Lung (tissue), 11 donors: ENCODE measurements at regions not wholly inside any gene's neighbourhood (a gene's known extent, or its start where the extent isn't known, plus 50 kb on each side); places are given as distances from the start of the nearest gene placed in this dataset.

ENCODE experiments used
- ATAC-seq: fragments of 200-7000 bp; cut with Tn5 transposase; one replicate; pipeline ENCODE4 v1.9.1; 2020; ENCODE audit warnings: moderate number of reproducible peaks; ENCODE audit not compliant: insufficient read depth, low FRiP score
- DNase-seq, 3 donors: peaks; one replicate each; pipeline ENCODE4 v3.0.0-alpha.2; 2013 to 2017
- H3K27ac ChIP-seq, 2 donors: one replicate each; pipeline ENCODE4 v1.5.1; 2013; ENCODE audit warnings: mild to moderate bottlenecking in 2 of 2, moderate library complexity in 2 of 2, control low read depth in 1 of 2, inconsistent platforms in 1 of 2, low read depth in 1 of 2, low read length in 1 of 2
- H3K27me3 ChIP-seq, 3 donors: one replicate each; pipeline ENCODE4 v1.5.1; 2013; ENCODE audit warnings: low read length in 2 of 3; ENCODE audit not compliant: control insufficient read depth in 3 of 3, insufficient read depth in 3 of 3
- H3K36me3 ChIP-seq, 4 donors: one replicate each; pipeline ENCODE4 v1.5.1; 2013; ENCODE audit warnings: low read length in 4 of 4, mild to moderate bottlenecking in 1 of 4, moderate library complexity in 1 of 4; ENCODE audit not compliant: control insufficient read depth in 4 of 4, insufficient read depth in 4 of 4
- H3K4me1 ChIP-seq, 5 donors: one replicate each; pipeline ENCODE4 v1.5.1; 2013; ENCODE audit warnings: low read length in 5 of 5, mild to moderate bottlenecking in 2 of 5, moderate library complexity in 1 of 5; ENCODE audit not compliant: control insufficient read depth in 5 of 5, insufficient read depth in 5 of 5
- H3K4me3 ChIP-seq: one replicate; pipeline ENCODE4 v1.5.1; 2013; ENCODE audit warnings: mild to moderate bottlenecking, control low read depth, moderate library complexity
- H3K9ac ChIP-seq, 2 donors: one replicate each; pipeline ENCODE4 v1.5.1; 2013; ENCODE audit warnings: low read length in 2 of 2, control low read depth in 1 of 2; ENCODE audit not compliant: insufficient read depth in 1 of 2
- H3K9me3 ChIP-seq, 4 donors: one replicate each; pipeline ENCODE4 v1.5.1; 2013; ENCODE audit warnings: low read length in 3 of 4, mild to moderate bottlenecking in 1 of 4, moderate library complexity in 1 of 4; ENCODE audit not compliant: control insufficient read depth in 4 of 4, insufficient read depth in 3 of 4
- WGBS, 2 donors: extraction: QIAGEN DNeasy Blood & Tissue Kit; methylation state at CpG; one replicate each; pipeline ENCODE4 v1.1.7; 2013; 5-methylcytosine and 5-hydroxymethylcytosine counted together
- TF ChIP-seq, protein P1 (sequence below): IDR thresholded peaks from 2 replicates; pipeline ENCODE4 v1.5.1; 2012; ENCODE audit warnings: mild to moderate bottlenecking; ENCODE audit errors: control extremely low read depth, extremely low read depth
- donor health status: control.
- donor health status: control.
- donor health status: Bipolar disorder and iron deficiency.
- donor health status: healthy.
- donor health status: DM: yes; HTN: yes; CAD: no.

DNA sequence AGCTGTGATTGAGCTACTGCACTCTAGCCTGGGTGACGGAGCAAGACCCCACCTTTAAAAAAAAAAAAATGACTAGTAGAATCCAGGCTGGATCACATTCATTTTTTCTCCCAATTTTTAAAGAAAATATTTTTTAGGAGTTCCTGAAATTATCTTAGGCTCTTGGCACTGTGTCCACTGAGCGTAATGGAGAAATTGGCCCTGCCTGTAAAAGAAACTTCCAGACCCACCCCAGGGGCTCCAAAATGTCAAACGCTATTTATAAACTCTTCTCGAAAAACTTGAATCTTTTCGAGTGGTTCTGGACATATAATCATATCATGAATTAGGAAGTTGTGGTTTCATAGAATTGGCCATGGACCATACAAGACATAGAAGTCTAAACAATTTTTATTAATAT is 300.2 kb upstream of the RGMA start:
- TF ChIP-seq, protein P1, sequence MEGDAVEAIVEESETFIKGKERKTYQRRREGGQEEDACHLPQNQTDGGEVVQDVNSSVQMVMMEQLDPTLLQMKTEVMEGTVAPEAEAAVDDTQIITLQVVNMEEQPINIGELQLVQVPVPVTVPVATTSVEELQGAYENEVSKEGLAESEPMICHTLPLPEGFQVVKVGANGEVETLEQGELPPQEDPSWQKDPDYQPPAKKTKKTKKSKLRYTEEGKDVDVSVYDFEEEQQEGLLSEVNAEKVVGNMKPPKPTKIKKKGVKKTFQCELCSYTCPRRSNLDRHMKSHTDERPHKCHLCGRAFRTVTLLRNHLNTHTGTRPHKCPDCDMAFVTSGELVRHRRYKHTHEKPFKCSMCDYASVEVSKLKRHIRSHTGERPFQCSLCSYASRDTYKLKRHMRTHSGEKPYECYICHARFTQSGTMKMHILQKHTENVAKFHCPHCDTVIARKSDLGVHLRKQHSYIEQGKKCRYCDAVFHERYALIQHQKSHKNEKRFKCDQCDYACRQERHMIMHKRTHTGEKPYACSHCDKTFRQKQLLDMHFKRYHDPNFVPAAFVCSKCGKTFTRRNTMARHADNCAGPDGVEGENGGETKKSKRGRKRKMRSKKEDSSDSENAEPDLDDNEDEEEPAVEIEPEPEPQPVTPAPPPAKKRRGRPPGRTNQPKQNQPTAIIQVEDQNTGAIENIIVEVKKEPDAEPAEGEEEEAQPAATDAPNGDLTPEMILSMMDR, result no peak
- 67 to 72% methylated on average over 5 of the region's 5 CpGs for WGBS, 2 donors
- ATAC-seq (no peak), DNase-seq (no peak)
- H3K9me3 ChIP-seq, result no peaks in the 10 kb centered on the region
- H3K9ac ChIP-seq, result no peak overlapping the region
- no peaks in the 10 kb centered on the region for H3K4me1 ChIP-seq
- H3K27ac ChIP-seq, result no peak overlapping the region
- H3K4me3 ChIP-seq, result no peak overlapping the region
- H3K36me3 ChIP-seq, result no peaks in the 10 kb centered on the region
- no peaks in the 10 kb centered on the region for H3K27me3 ChIP-seq

DNA sequence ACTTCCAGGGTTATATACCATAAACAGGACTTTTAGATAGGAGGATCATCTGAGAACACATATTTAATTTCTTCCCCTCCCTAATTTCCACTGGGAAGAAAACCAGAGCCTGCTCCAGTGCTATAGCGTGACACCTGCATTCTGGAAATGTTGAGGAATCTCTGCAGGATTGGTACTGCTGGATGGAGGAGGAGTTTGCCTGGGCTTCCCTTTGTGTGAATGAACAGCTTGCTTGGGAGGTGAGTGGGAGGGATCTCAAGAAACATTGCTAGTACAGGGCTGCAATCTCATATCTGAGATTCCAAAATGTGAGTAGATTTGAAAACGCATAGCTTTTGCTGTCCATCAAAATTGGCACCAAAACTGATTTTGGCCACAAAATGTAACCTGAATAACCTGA is 295.9 kb upstream of the RGMA start:
- Histone ChIP-seq H3K4me3 (no peak overlapping the region), H3K27me3 (no peaks in the 10 kb centered on the region), H3K4me1 (peaks cover 0 to 6% (median 0%) of the 10 kb centered on the region in 5 donors), H3K9me3 (no peaks in the 10 kb centered on the region), H3K27ac (no peak overlapping the region), H3K36me3 (no peaks in the 10 kb centered on the region), H3K9ac (no peak overlapping the region)
- ATAC-seq, result no peak
- whole genome bisulfite sequencing, 2 donors, result 84 to 96% methylated on average over 2 of the region's 2 CpGs
- DNase-seq, result no peak
- TF ChIP-seq, protein P1, result no peak

DNA sequence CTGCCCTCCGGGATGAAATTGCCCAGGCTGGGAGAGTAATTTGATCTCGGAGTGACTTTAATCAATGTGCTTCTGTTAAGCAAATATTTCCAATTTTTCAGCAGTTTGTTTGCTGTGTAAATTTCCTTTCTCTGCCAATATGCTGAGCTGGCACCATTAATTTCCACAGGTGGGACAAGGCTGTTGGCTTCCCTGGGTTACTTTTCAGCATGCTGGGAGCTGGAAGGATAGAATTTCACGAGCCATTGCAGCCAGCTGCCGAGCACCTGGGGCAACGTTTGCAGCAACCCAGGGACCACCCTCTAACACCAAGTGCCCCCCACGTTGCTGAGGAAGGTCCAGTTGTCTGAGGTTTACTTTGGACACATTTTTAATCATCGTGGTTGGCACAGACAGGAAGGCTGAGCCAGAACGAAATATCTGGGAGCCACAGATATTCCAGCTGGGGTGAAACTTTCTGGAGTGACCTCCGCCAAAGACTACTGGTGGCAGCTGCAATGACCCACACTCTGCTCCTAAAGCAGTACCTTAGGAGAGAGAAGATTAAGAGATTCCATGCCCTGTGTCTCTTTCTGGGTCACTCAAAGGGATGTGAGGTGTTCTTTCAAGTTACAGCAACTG is 293.3 kb upstream of the RGMA start:
- H3K36me3 ChIP-seq, result no peaks in the 10 kb centered on the region
- TF ChIP-seq, protein P1, result no peak
- H3K4me3 ChIP-seq, result no peak overlapping the region
- no peak for ATAC-seq
- no peaks in the 10 kb centered on the region for H3K9me3 ChIP-seq
- peaks cover 0 to 6% (median 0%) of the 10 kb centered on the region in 5 donors for H3K4me1 ChIP-seq
- no peak overlapping the region for H3K27ac ChIP-seq
- peak in 1 of 3 donors; percentile 6 for DNase-seq
- 41 to 54% methylated on average over 9 of the region's 9 CpGs for WGBS, 2 donors
- no peak overlapping the region for H3K9ac ChIP-seq
- no peaks in the 10 kb centered on the region for H3K27me3 ChIP-seq

DNA sequence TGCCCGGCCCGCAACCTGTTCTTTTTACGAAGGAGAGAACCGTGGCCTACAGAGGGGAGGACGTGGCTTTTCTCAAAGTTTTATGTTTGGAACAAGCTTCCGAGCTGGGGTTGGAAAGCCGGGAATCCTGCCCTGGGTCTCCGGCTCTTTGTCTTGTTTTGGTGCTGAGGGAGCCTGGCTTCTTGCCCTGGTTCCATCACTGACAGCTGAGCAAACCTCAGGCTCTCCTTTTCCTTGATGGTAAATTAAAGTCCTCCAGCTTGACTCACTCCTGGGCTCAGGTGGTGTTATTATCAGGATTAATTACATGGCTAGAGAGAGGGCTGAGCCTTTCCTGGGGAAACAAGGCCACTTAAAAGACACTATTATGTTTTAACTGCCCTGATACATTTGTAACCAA is 289.5 kb upstream of the RGMA start:
- Histone ChIP-seq H3K4me3 (no peak overlapping the region), H3K9ac (no peak overlapping the region), H3K27ac (no peak overlapping the region), H3K27me3 (no peaks in the 10 kb centered on the region), H3K36me3 (no peaks in the 10 kb centered on the region), H3K9me3 (no peaks in the 10 kb centered on the region), H3K4me1 (peaks cover 0 to 6% (median 0%) of the 10 kb centered on the region in 5 donors)
- TF ChIP-seq, protein P1, result no peak
- DNase-seq, result no peak
- 86 to 87% methylated on average over 8 of the region's 8 CpGs for WGBS, 2 donors
- no peak for ATAC-seq
